SK-N-MC (cell line): ENCODE measurements at regions not wholly inside any gene's neighbourhood (a gene's known extent, or its start where the extent isn't known, plus 50 kb on each side); places are given as distances from the start of the nearest gene placed in this dataset.
"Not testable (repeated sequence)": the region's sequence is repeated elsewhere in the genome, so short reads cannot be mapped to it uniquely, and the experiment has no call there.

Source experiments
- DNase-seq: peaks from one replicate; pipeline ENCODE4 v3.0.0-alpha.2; 2011; ENCODE audit warnings: low read depth, low spot score
- H3K27ac ChIP-seq: fragments of 200-600 bp; sonication (generic); 2 replicates; pipeline ENCODE4 v1.5.1; 2016; ENCODE audit warnings: mixed run types
- H3K36me3 ChIP-seq: fragments of 200-600 bp; sonication (generic); 2 replicates; pipeline ENCODE4 v1.6.1; 2017; ENCODE audit warnings: antibody characterized with exemption, low read length, mixed read lengths; ENCODE audit not compliant: insufficient read depth
- H3K4me3 ChIP-seq: fragments of 200-600 bp; sonication (generic); 2 replicates; pipeline ENCODE4 v1.5.1; 2016
- H3K9ac ChIP-seq: fragments of 200-600 bp; sonication (generic); 2 replicates; pipeline ENCODE4 v1.8.0; 2017; ENCODE audit warnings: mixed run types, mixed read lengths; ENCODE audit not compliant: insufficient read length
- H3K9me3 ChIP-seq: fragments of 200-600 bp; sonication (generic); 2 replicates; pipeline ENCODE4 v1.6.1; 2017; ENCODE audit warnings: low read depth, mild to moderate bottlenecking, antibody characterized with exemption, low read length, moderate library complexity, mixed read lengths
- EZH2 ChIP-seq: fragments of 200-600 bp; sonication (generic); IDR thresholded peaks from one replicate; pipeline ENCODE4 v1.6.1; 2017; ENCODE audit warnings: antibody characterized with exemption
- FOXP2 ChIP-seq: optimal IDR thresholded peaks from 2 replicates; pipeline ENCODE3; 2011; ENCODE audit warnings: mild to moderate bottlenecking, moderate library complexity; ENCODE audit not compliant: insufficient read depth; ENCODE audit errors: extremely low read length, control extremely low read depth
- POLR2AphosphoS5 ChIP-seq: IDR thresholded peaks from 2 replicates; pipeline ENCODE4 v1.6.1; 2012; ENCODE audit warnings: mild to moderate bottlenecking, low read depth, low read length, borderline replicate concordance

DNA sequence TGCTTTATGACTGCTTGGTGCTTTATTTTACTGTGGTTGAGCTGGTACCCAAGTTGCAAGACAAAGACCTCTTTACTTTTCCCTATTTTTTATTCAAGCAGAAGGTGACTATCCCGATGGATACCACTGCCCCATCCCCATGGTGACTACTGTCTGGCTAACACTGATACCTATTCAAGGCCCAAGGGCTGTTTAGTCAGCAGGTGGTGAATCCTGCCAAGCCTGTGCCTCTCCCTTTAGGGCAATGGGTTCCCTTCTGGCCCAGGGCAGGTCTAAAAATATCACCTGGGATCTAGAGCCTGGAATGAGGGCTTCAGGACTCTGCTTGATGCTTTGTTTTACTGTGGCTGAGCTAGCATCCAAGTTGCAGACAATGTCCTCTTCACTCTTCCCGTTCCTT is 510.0 kb upstream of the GRAMD2B start:
- TF ChIP-seq FOXP2 (no peak), POLR2AphosphoS5 (no peak), EZH2 (no peak)
- Histone ChIP-seq H3K36me3 (no peaks in the 10 kb centered on the region), H3K9me3 (no peaks in the 10 kb centered on the region), H3K9ac (no peak overlapping the region), H3K27ac (no peak overlapping the region), H3K4me3 (no peak overlapping the region)
- DNase-seq, result no peak

DNA sequence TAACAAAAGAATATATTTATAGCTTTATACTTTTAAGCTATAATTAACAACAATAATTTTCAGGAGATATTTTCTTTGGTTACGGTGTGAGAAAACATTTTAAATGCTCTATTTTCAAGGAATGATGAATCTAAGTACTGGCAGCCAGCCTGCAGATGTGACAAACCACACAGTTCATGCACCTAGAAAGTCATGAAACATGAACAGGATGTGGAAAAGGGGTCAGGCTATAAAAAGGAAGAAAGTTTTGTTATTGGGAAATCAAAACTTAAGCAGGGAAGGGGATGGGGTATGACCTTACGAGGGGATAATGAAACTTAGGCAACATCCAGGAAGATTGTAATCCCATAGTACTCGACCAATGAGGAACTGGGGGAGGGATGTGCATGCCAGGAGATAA is 508.7 kb upstream of the GRAMD2B start:
- H3K9ac ChIP-seq, result no peak overlapping the region
- H3K9me3 ChIP-seq, result no peaks in the 10 kb centered on the region
- H3K27ac ChIP-seq, result no peak overlapping the region
- no peak for DNase-seq
- no peak overlapping the region for H3K4me3 ChIP-seq
- TF ChIP-seq POLR2AphosphoS5 (no peak), FOXP2 (no peak), EZH2 (no peak)
- H3K36me3 ChIP-seq, result no peaks in the 10 kb centered on the region

DNA sequence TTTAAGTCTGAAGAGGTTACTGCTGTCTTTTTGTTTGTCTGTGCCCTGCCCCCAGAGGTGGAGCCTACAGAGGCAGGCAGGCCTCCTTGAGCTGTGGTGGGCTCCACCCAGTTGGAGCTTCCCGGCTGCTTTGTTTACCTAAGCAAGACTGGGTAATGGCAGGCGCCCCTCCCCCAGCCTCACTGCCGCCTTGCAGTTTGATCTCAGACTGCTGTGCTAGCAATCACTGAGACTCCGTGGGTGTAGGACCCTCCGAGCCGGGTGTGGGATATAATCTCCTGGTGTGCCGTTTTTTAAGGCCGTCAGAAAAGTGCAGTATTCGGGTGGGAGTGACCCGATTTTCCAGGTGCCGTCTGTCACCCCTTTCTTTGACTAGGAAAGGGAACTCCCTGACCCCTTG is 499.3 kb upstream of the GRAMD2B start:
- H3K27ac ChIP-seq, H3K36me3 ChIP-seq, DNase-seq, H3K9me3 ChIP-seq, H3K9ac ChIP-seq, H3K4me3 ChIP-seq: not testable (repeated sequence)

DNA sequence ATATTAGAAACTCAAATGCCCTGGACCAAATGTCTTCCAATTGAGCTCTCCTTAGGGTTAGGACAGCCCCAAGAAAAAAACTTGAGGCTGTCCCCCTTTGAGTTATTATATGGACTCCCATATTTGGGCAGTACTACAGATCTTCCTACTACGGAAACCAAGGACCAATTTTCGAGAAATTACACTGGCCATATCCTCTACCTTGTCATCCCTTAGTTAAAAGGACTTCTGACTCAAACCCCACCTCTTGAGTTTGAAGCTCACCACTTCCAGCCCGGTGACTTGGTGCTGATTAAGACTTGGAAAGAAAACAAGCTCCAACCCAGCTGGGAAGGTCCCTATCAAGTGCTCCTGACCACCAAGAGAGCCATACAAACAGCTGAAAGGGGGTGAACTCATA is 497.0 kb upstream of the GRAMD2B start:
- Histone ChIP-seq H3K9me3 (no peaks in the 10 kb centered on the region), H3K36me3 (no peaks in the 10 kb centered on the region), H3K27ac (no peak overlapping the region), H3K4me3 (no peak overlapping the region), H3K9ac (no peak overlapping the region)
- DNase-seq, result no peak
- TF ChIP-seq FOXP2, result no peak

DNA sequence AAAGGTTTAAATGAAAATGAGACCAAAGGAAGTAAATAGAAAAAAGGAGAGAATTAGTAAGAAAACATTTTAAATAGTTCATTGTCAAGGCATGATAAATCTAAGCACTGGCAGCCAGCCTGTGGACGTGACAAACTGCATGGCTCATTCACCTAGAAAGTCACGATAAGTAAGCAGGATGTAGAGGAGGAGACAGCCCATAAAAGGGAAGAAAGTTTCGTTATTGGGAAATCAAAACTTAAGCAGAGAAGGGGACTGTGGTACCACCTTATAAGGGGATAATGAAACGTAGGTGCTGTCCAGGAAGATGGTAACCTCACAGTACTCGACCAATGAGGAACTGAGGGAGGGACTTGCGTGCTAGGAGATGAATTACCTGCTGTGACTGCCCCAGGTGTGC is 494.5 kb upstream of the GRAMD2B start:
- H3K27ac ChIP-seq, result no peak overlapping the region
- H3K9ac ChIP-seq, result no peak overlapping the region

DNA sequence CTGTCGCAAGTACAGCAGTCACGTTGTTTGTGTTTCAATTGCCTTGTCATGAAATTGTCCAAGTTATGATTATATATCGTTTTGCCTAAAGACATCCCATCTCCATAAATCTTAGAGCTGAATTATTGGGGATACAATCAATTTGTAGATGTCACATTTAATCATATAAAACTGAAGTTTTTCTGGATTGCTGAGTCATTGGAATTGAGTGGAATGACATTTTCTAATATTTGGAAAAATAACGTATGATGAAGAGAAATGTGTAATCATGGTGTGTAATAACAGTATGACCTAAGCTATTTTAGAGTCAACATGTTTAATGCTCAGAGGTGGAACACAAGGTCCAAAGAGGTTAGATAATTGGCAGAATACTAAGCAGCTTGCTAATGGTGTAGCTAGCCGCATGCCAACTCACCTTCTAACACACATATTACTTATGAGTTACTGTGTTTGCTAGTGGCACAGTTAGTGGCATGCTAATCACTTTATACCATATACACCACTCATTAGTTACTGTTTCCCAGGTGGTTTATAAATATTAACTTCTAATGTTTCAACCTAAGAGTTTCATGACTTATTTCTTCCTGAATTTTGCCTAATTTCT is 473.1 kb upstream of the GRAMD2B start:
- H3K27ac ChIP-seq, result no peak overlapping the region
- no peak for TF ChIP-seq EZH2
- no peak for TF ChIP-seq FOXP2
- TF ChIP-seq POLR2AphosphoS5, result no peak
- DNase-seq, result no peak
- H3K36me3 ChIP-seq, result no peaks in the 10 kb centered on the region
- no peaks in the 10 kb centered on the region for H3K9me3 ChIP-seq
- H3K4me3 ChIP-seq, result no peak overlapping the region
- no peak overlapping the region for H3K9ac ChIP-seq

More for the DNA sequence above, 494.5 kb upstream of the GRAMD2B start:
- no peak overlapping the region for H3K4me3 ChIP-seq
- H3K36me3 ChIP-seq, result no peaks in the 10 kb centered on the region
- TF ChIP-seq FOXP2 (no peak), EZH2 (no peak), POLR2AphosphoS5 (no peak)
- no peak for DNase-seq
- H3K9me3 ChIP-seq, result no peaks in the 10 kb centered on the region

DNA sequence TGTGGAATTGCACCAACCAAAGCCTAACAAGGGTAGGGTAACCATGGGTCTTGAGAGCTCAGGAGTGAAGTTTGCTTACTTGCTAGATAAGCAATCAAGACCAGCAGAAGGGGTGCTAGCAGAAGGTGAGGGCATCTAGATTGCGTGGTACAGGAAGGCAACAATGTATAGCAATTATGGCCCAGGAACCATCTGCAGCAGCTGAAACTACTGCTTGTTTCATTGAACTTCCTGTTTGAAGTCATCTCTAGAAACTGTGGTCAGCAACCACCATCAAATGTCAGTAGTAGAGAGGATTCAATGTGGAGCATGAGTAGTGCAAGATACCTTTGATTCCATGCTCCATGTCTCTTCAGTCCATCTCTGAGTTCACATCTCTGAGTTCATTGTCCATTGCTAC is 462.1 kb upstream of the GRAMD2B start:
- no peaks in the 10 kb centered on the region for H3K9me3 ChIP-seq
- H3K9ac ChIP-seq, result no peak overlapping the region
- TF ChIP-seq EZH2 (no peak), POLR2AphosphoS5 (no peak), FOXP2 (no peak)
- H3K27ac ChIP-seq, result no peak overlapping the region
- DNase-seq, result no peak
- no peak overlapping the region for H3K4me3 ChIP-seq
- H3K36me3 ChIP-seq, result no peaks in the 10 kb centered on the region

DNA sequence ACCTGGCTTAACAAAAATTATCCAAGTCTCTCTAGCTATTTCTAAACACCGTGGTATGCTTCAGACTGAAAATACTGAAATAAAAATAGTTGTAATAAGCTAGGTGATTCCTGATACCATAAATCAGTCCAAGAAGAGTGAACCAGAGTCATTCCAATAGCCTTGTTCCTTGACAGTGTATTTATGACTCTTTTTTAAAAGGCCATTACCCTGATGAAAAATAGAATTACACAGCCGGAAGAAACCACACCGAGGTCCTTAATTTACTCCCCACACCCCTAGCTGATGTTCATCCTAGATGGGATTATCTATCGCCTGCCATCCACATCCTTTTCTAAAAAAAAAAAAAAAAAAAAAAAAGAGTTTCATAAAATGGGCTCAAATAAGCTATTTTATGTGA is 457.6 kb upstream of the GRAMD2B start:
- no peaks in the 10 kb centered on the region for H3K9me3 ChIP-seq
- H3K4me3 ChIP-seq, result no peak overlapping the region
- H3K27ac ChIP-seq, result no peak overlapping the region
- H3K9ac ChIP-seq, result no peak overlapping the region
- no peak for TF ChIP-seq FOXP2
- no peak for TF ChIP-seq POLR2AphosphoS5
- no peak for TF ChIP-seq EZH2
- no peaks in the 10 kb centered on the region for H3K36me3 ChIP-seq
- DNase-seq, result no peak

DNA sequence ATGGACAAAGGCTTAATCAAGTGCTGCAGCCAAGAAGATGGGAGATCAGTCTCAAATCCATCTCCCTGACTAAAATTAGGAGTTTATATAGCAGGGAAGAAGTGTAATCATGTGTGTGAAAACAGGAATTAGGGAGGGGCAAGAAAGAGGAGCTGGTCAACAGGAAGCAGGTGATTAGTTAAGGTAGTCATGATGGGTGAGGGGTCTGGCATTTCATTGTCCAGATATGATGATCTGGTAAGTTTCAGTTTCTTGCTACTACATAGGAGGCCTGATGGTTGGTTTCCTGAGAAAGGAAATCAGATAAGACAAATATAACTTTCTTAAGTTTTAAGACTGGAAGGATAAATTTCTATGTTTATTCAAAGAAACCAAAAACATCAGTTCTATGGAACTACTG is 455.6 kb upstream of the GRAMD2B start:
- no peak overlapping the region for H3K9ac ChIP-seq
- no peaks in the 10 kb centered on the region for H3K9me3 ChIP-seq
- no peak overlapping the region for H3K27ac ChIP-seq
- TF ChIP-seq POLR2AphosphoS5 (no peak), FOXP2 (no peak), EZH2 (no peak)
- H3K36me3 ChIP-seq, result no peaks in the 10 kb centered on the region
- DNase-seq, result no peak
- no peak overlapping the region for H3K4me3 ChIP-seq

- no peak for TF ChIP-seq EZH2
- TF ChIP-seq POLR2AphosphoS5, result no peak
- no peak for TF ChIP-seq FOXP2
- no peak for DNase-seq
- Histone ChIP-seq H3K27ac (no peak overlapping the region), H3K9ac (no peak overlapping the region), H3K9me3 (no peaks in the 10 kb centered on the region), H3K4me3 (no peak overlapping the region), H3K36me3 (no peaks in the 10 kb centered on the region)
These were observed 454.0 kb upstream of the GRAMD2B start for GRCh38 chr5:125969011-125969813.
